Osteoblast (primary cell): ENCODE measurements at regions not wholly inside any gene's neighbourhood (a gene's known extent, or its start where the extent isn't known, plus 50 kb on each side); places are given as distances from the start of the nearest gene placed in this dataset.

Source experiments
- DNase-seq: peaks from one replicate; pipeline ENCODE4 v3.0.0; 2011; ENCODE audit warnings: low spot score, mixed read lengths; ENCODE audit not compliant: insufficient read length; ENCODE audit errors: missing footprints
- H2AFZ ChIP-seq: 2 replicates; pipeline ENCODE4 v1.6.0; 2011; ENCODE audit warnings: mild to moderate bottlenecking, low read length
- H3K27ac ChIP-seq: 2 replicates; pipeline ENCODE4 v1.5.1; 2011; ENCODE audit warnings: mild to moderate bottlenecking, low read depth, low read length, moderate library complexity
- H3K27me3 ChIP-seq: 2 replicates; pipeline ENCODE4 v1.6.0; 2012; ENCODE audit warnings: mild to moderate bottlenecking, control low read depth, inconsistent platforms, low read length, moderate library complexity; ENCODE audit not compliant: insufficient read depth
- H3K36me3 ChIP-seq: 2 replicates; pipeline ENCODE4 v1.5.1; 2011; ENCODE audit warnings: mild to moderate bottlenecking, low read length, control low read depth, moderate library complexity; ENCODE audit not compliant: insufficient read depth
- H3K4me1 ChIP-seq: 2 replicates; pipeline ENCODE4 v1.5.1; 2011; ENCODE audit warnings: mild to moderate bottlenecking, low read length, control low read depth, moderate library complexity; ENCODE audit not compliant: insufficient read depth
- H3K4me2 ChIP-seq: 2 replicates; pipeline ENCODE4 v1.6.0; 2011; ENCODE audit warnings: mild to moderate bottlenecking, low read length; ENCODE audit not compliant: insufficient read depth
- H3K4me3 ChIP-seq: fragments of 200-600 bp; sonication (generic); 3 replicates; pipeline ENCODE4 v1.5.1; 2012; ENCODE audit warnings: mild to moderate bottlenecking, low read length, inconsistent platforms; ENCODE audit not compliant: insufficient read depth
- H3K79me2 ChIP-seq: 2 replicates; pipeline ENCODE4 v1.6.0; 2012; ENCODE audit warnings: mild to moderate bottlenecking, low read length, control low read depth, inconsistent platforms; ENCODE audit not compliant: insufficient read depth
- H3K9me3 ChIP-seq: 2 replicates; pipeline ENCODE4 v1.5.1; 2011; ENCODE audit warnings: low read depth, low read length, control low read depth
- H4K20me1 ChIP-seq: 2 replicates; pipeline ENCODE4 v1.6.0; 2012; ENCODE audit warnings: mild to moderate bottlenecking, low read length, control low read depth; ENCODE audit not compliant: insufficient read depth
- CTCF ChIP-seq: IDR thresholded peaks from 2 replicates; pipeline ENCODE4 v1.5.1; 2011; ENCODE audit warnings: mild to moderate bottlenecking, low read depth, low read length, moderate library complexity; ENCODE audit errors: extremely low read depth

GRCh38 chr1:47571952-47572351 is 134.1 kb downstream of the FOXD2 start:
- H3K9me3 ChIP-seq = no peaks in the 10 kb centered on the region
- DNase-seq = no peak
- no peaks in the 10 kb centered on the region for H4K20me1 ChIP-seq
- no peak overlapping the region for H2AFZ ChIP-seq
- no peaks in the 10 kb centered on the region for H3K36me3 ChIP-seq
- H3K27ac ChIP-seq = no peak overlapping the region
- peaks cover 21% of the 10 kb centered on the region for H3K4me1 ChIP-seq
- TF ChIP-seq CTCF = no peak
- H3K79me2 ChIP-seq = no peaks in the 10 kb centered on the region
- no peak overlapping the region for H3K4me3 ChIP-seq
- H3K27me3 ChIP-seq = no peaks in the 10 kb centered on the region
- H3K4me2 ChIP-seq = no peak overlapping the region

GRCh38 chr1:47572731-47573430 is 135.0 kb downstream of the FOXD2 start:
- TF ChIP-seq CTCF = no peak
- H4K20me1 ChIP-seq = no peaks in the 10 kb centered on the region
- H3K79me2 ChIP-seq = no peaks in the 10 kb centered on the region
- H3K4me1 ChIP-seq = peaks cover 21% of the 10 kb centered on the region
- H3K36me3 ChIP-seq = no peaks in the 10 kb centered on the region
- H3K27me3 ChIP-seq = no peaks in the 10 kb centered on the region
- DNase-seq = peak; percentile 88
- no peak overlapping the region for H2AFZ ChIP-seq
- no peak overlapping the region for H3K4me3 ChIP-seq
- no peak overlapping the region for H3K4me2 ChIP-seq
- no peak overlapping the region for H3K27ac ChIP-seq
- H3K9me3 ChIP-seq = no peaks in the 10 kb centered on the region

- DNase-seq = no peak
- no peak overlapping the region for H3K4me3 ChIP-seq
- H3K4me1 ChIP-seq = peaks cover 15% of the 10 kb centered on the region
- no peak overlapping the region for H3K27ac ChIP-seq
- H3K36me3 ChIP-seq = no peaks in the 10 kb centered on the region
- no peak overlapping the region for H2AFZ ChIP-seq
- H3K79me2 ChIP-seq = no peaks in the 10 kb centered on the region
- no peaks in the 10 kb centered on the region for H3K27me3 ChIP-seq
- H3K9me3 ChIP-seq = no peaks in the 10 kb centered on the region
- H3K4me2 ChIP-seq = no peak overlapping the region
- H4K20me1 ChIP-seq = no peaks in the 10 kb centered on the region
- TF ChIP-seq CTCF = no peak
Observed at GRCh38 chr1:47574451-47575165, 136.8 kb downstream of the FOXD2 start.
